Bronchial epithelial cell (primary cell): ENCODE measurements at regions not wholly inside any gene's neighbourhood (a gene's known extent, or its start where the extent isn't known, plus 50 kb on each side); places are given as distances from the start of the nearest gene placed in this dataset.
A peak's percentile ranks its signal among the peaks of the same experiment; 100 is the strongest.

Experiments used
- DNase-seq: peaks from one replicate; pipeline ENCODE4 v3.0.0-alpha.2; 2010; ENCODE audit warnings: low read depth
- FAIRE-seq: peaks from 2 replicates; lab custom pipeline; 2011; peaks lifted over from hg19 to GRCh38; lab: Jason Lieb, UNC
- H3K27me3 ChIP-seq: 2 replicates; pipeline ENCODE4 v1.5.1; 2011; ENCODE audit warnings: low read length; ENCODE audit not compliant: control insufficient read depth, insufficient read depth
- H3K36me3 ChIP-seq: 2 replicates; pipeline ENCODE4 v1.5.1; 2011; ENCODE audit warnings: low read length; ENCODE audit not compliant: control insufficient read depth, insufficient read depth
- H3K4me3 ChIP-seq: 2 replicates; pipeline ENCODE4 v1.5.1; 2011; ENCODE audit warnings: mild to moderate bottlenecking, low read depth, low read length, control low read depth
- CTCF ChIP-seq: IDR thresholded peaks from 2 replicates; pipeline ENCODE4 v1.5.1; 2011; ENCODE audit warnings: mild to moderate bottlenecking, moderate library complexity, low read length, control low read depth, inconsistent platforms; ENCODE audit not compliant: insufficient read depth, severe bottlenecking

DNA sequence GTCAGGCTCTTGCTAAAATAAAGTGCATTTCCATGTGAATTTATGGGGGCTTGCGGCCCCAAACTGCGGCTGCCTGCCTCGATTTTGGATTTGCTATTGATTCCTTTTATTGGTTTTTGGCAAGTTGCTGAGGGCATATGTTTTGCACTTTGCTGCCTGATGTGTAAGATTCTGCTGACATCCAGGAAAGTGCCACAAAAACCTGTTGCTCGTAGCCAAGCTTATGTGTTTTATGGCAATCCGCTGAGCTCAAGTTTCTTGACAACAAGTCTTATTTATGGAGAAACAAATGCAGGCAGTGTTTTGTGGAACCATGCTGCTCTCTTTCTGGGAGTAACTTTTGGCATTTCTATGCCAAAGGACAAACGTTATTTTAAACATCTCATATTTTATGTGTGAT lies 97.3 kb upstream of the DDIT4L start:
- Histone ChIP-seq H3K27me3 (no peaks in the 10 kb centered on the region), H3K36me3 (no peaks in the 10 kb centered on the region), H3K4me3 (no peak overlapping the region)
- TF ChIP-seq CTCF, result no peak
- FAIRE-seq, result no peak
- no peak for DNase-seq

DNA sequence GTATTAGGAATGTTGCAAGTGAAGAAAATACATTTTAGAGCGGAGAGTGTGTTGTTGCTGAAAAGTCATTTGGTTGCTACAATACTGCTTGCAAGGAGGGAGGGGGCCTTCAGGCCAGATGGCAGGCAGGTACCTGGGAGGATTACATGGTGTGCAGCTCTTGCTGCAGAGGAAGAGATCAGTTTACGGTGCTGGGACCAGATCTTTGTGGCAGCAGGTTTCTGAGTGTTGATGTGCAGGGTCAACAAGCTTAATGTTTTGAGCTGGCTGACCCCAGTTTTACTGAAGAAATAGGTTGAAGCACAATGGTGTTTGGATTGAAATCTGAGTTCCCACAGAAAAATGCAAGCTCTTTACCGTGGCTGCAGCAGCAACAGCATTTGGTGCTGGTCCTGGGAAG lies 96.4 kb upstream of the DDIT4L start:
- no peaks in the 10 kb centered on the region for H3K27me3 ChIP-seq
- no peak overlapping the region for H3K4me3 ChIP-seq
- no peak for DNase-seq
- no peaks in the 10 kb centered on the region for H3K36me3 ChIP-seq
- TF ChIP-seq CTCF, result no peak
- FAIRE-seq, result no peak

DNA sequence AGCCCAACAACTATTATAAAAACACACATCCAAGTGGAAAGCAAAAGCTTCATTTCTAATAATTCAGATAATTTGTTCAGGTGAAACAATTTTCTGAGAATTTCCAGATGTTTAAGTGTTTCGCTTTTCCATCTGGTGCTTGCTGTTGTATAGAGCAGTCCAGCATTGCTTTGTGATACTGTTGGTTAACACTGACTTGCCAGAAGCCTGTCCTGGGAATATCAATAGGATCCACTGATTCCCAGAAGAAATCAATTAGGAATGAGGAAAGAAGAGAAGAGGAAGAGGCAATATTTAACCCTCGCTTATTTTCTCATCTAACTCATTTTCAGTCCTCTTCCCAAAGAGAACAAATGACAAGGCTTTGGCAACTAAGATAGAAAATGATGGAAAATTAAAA lies 94.9 kb upstream of the DDIT4L start:
- no peak for TF ChIP-seq CTCF
- no peak for FAIRE-seq
- H3K27me3 ChIP-seq, result no peaks in the 10 kb centered on the region
- no peaks in the 10 kb centered on the region for H3K36me3 ChIP-seq
- DNase-seq, result no peak
- H3K4me3 ChIP-seq, result no peak overlapping the region

GRCh38 chr4:100284129-100284880 lies 94.0 kb upstream of the DDIT4L start:
- no peak overlapping the region for H3K4me3 ChIP-seq
- no peaks in the 10 kb centered on the region for H3K27me3 ChIP-seq
- DNase-seq (peak; percentile 48), FAIRE-seq (no peak)
- no peak for TF ChIP-seq CTCF
- H3K36me3 ChIP-seq, result no peaks in the 10 kb centered on the region

DNA sequence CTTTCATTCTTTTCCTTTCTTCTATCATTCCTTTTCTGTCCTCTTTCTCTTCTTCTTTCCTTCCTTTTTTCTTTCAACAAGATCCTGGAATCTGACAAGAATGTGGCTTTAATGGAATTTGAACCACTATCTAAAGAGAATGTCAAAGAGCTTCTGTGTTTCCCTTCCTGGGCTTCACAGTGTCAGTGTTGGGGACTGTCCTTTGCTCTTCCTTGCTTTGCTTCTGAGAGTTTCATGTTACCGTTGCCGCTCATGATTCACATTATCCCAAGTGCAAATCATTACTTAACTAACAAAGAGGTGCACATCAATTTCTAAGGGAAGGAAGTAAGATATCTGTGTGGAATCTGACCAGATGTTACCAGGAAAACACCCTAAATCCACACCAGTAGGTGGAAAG lies 90.5 kb upstream of the DDIT4L start:
- no peak for TF ChIP-seq CTCF
- no peaks in the 10 kb centered on the region for H3K36me3 ChIP-seq
- DNase-seq (no peak), FAIRE-seq (no peak)
- no peak overlapping the region for H3K4me3 ChIP-seq
- H3K27me3 ChIP-seq, result no peaks in the 10 kb centered on the region

DNA sequence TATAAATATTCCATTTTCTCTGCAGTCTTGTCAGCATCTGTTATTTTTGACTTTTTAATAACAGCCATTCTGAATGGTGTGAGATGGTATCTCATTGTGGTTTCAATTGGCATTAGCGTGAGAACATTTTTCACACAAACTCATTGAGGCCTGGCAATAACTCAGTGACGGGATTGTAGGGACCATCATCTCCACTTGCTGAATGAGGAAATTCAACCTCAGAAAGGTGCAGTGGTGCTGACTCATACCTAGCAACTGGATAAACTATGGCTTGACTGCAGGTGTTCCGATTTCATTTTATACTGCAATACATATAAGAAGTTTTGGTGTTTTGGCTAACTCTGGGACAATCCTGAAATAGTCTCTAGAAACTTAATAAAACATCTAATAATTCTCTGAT lies 88.3 kb upstream of the DDIT4L start:
- Histone ChIP-seq H3K4me3 (no peak overlapping the region), H3K27me3 (no peaks in the 10 kb centered on the region), H3K36me3 (no peaks in the 10 kb centered on the region)
- FAIRE-seq (no peak), DNase-seq (peak; percentile 35)
- no peak for TF ChIP-seq CTCF
